HAP-1 (cell line): ENCODE measurements at regions not wholly inside any gene's neighbourhood (a gene's known extent, or its start where the extent isn't known, plus 50 kb on each side); places are given as distances from the start of the nearest gene placed in this dataset.

Experiments used
- DNase-seq, 2 experiments: peaks; one replicate each; pipeline ENCODE4 v3.0.0-alpha.2; 2016 to 2020; ENCODE audit warnings: low spot score in 2 of 2
- H3K27me3 ChIP-seq: fragments of 250-450 bp; sonication (Bioruptor Pico); 2 replicates; pipeline ENCODE4 v1.5.1; 2020; ENCODE audit warnings: low read depth, mild to moderate bottlenecking, moderate library complexity
- H3K36me3 ChIP-seq: fragments of 250-450 bp; sonication (Bioruptor Pico); replicated peaks from 2 replicates; pipeline ENCODE4 v1.5.1; 2020; ENCODE audit warnings: mild to moderate bottlenecking
- H3K4me1 ChIP-seq: fragments of 250-450 bp; sonication (Bioruptor Pico); 2 replicates; pipeline ENCODE4 v1.5.1; 2020; ENCODE audit warnings: mild to moderate bottlenecking
- H3K4me3 ChIP-seq: fragments of 250-450 bp; sonication (Bioruptor Pico); 2 replicates; pipeline ENCODE4 v1.5.1; 2020; ENCODE audit warnings: mild to moderate bottlenecking, moderate library complexity
- H3K9me3 ChIP-seq: fragments of 250-450 bp; sonication (Bioruptor Pico); 2 replicates; pipeline ENCODE4 v1.5.1; 2020; ENCODE audit warnings: mild to moderate bottlenecking, moderate library complexity
- in situ Hi-C: fragments of 300-500 bp; cut with MboI; formaldehyde crosslinking; loops from 3 replicates; pipeline ENCODE4 v1.14.3; 2020; ENCODE audit warnings: low sequenced_read_pairs, inconsistent platforms, mixed read lengths

DNA sequence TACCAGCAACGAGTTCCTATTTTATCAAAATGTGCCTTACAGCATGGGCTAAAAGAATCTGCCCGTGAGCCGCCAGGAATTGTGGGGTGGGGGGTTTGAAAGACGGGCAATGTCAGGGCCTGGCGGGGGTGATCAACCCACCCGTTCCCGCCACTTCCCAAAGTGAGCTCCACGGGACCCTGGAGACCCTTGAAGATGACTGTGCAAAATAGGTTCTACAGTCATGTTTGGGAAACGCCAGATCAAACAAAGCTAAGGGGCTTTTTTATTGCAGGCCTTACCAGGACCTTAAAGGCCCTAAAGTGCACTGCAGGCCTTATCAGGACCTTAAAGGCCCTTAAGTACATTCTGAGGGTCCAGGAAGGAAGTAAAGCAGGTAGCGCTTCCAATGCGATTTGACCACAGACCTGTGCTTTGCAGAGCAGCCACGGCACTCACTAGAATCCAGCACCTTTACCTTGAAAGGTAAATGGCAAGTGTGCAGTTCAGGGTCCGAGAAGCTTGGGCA lies 404.1 kb downstream of the SHANK2 start:
- in situ Hi-C loops: no loop called here

DNA sequence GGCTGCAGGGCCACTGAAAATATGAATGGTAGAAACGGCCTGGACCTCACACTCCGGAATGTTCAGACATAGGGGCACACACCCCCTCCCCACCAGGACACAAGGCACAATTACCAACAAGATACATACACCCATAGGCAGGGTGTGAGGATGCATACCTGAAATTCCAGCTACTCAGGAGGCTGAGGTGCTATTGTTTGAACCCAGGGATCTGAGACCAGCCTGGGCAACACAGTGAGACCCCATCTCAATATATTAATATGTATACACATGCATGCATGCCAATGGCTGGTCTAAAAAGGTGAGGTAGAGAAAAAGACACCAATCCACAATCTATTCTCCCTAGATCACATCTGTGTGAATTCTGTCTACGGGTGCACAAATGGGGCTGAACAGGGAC lies 403.3 kb downstream of the SHANK2 start:
- in situ Hi-C loops: no loop called here
- Histone ChIP-seq H3K4me3 (no peak overlapping the region), H3K36me3 (no peaks in the 10 kb centered on the region), H3K4me1 (no peaks in the 10 kb centered on the region), H3K9me3 (no peaks in the 10 kb centered on the region), H3K27me3 (no peaks in the 10 kb centered on the region)
- no peak for DNase-seq

More for the DNA sequence above, 404.1 kb downstream of the SHANK2 start:
- H3K27me3 ChIP-seq: no peaks in the 10 kb centered on the region
- H3K36me3 ChIP-seq: no peaks in the 10 kb centered on the region
- no peak overlapping the region for H3K4me3 ChIP-seq
- no peaks in the 10 kb centered on the region for H3K9me3 ChIP-seq
- no peak for DNase-seq
- no peaks in the 10 kb centered on the region for H3K4me1 ChIP-seq

DNA sequence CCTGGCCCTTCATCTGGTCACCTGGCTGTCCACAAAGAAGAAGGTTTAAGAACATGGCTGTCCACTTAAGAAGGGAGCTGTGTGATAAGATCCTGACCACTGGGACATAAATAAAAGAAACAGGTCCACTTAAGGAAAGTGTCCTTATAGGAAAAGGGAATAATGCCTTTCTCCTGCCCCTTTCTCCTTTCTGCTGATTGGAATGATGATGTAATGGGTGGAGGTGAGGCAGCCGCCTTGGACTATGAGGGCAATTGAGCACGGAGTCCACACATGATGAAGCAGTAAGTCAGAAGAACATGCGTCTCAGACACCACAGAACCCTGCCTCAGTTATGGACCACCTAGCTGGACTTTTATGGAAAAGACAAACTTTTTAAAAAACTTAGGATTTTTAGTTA lies 401.1 kb downstream of the SHANK2 start:
- in situ Hi-C loops: no loop called here
- Histone ChIP-seq H3K36me3 (no peaks in the 10 kb centered on the region), H3K27me3 (no peaks in the 10 kb centered on the region), H3K4me3 (no peak overlapping the region), H3K4me1 (no peaks in the 10 kb centered on the region), H3K9me3 (no peaks in the 10 kb centered on the region)
- DNase-seq: no peak

DNA sequence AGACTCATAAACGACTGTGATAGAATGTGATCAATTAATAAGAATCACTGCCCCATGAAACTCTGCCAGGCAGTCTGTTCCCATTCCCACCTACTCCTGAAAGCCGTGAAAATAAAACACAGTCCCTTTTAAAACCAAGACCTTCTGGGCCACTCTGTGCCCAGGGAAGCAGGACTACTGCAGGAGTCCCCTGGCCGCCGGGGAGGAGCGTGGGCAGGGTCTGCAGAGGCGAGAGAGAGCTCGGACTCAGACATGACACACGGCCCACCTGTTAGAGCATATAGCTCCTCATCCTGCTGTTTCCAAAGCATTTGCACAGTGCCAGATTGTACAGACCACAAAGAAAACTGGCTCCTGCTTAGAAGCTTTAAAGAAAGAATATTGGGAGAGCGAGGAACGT lies 400.5 kb downstream of the SHANK2 start:
- no peaks in the 10 kb centered on the region for H3K9me3 ChIP-seq
- H3K27me3 ChIP-seq: no peaks in the 10 kb centered on the region
- H3K4me3 ChIP-seq: no peak overlapping the region
- H3K4me1 ChIP-seq: no peaks in the 10 kb centered on the region
- in situ Hi-C loops: no loop called here
- no peak for DNase-seq
- no peaks in the 10 kb centered on the region for H3K36me3 ChIP-seq

DNA sequence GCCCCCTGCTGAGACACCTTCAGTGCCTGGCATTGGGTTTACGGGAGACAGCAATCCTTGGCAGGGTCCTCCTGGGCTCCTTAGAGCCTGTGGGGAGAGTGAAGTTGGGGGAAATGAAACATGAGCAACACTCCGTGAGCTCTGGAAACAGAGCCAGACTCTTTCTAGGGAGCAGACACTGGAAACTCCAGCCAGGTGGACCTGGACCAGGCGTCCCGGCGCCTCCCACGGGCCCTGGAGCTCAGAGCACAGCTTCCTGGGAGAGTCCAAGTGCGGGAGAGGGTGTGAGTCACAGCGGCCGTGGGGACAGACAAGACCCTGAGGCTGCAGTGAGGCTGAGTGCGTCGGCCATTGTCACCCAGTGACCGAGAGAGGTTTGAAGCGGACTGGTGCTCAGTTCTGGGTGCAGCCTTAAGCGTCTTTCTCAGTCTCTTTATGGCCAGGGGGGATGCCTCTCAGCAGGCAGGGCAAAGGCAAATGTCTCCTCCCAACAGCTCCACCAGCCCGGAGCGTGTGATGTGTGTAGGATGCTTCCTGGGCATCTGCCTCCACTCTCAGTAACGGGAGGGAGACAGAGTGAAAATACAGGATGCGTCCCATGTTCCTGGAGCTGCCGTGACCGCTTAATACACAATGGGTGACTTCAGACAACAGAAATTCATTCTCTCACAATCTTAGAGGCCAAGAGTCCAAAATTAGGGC lies 399.2 kb downstream of the SHANK2 start:
- in situ Hi-C loops: no loop called here
- no peaks in the 10 kb centered on the region for H3K4me1 ChIP-seq
- no peak for DNase-seq

DNA sequence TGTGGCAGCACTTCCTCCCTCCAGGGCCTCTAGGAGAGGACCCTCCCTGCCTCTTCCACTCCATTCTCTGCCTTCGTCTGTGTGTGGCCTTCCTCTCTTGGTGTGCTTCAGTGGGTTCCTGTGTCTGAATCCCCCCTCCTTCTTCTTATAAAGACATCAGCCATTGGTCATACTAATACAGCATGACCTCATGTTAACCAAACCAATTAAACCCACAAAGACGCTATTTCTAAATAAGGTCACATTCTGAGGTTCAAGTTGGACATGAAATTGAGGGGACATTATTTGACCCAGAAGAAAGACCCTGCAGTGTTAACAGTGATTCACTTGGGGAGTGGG lies 398.6 kb downstream of the SHANK2 start:
- no peaks in the 10 kb centered on the region for H3K4me1 ChIP-seq
- DNase-seq: no peak
- no peaks in the 10 kb centered on the region for H3K9me3 ChIP-seq
- H3K4me3 ChIP-seq: no peak overlapping the region
- in situ Hi-C loops: no loop called here
- no peaks in the 10 kb centered on the region for H3K27me3 ChIP-seq
- H3K36me3 ChIP-seq: no peaks in the 10 kb centered on the region

More for the DNA sequence above, 399.2 kb downstream of the SHANK2 start:
- H3K9me3 ChIP-seq: no peaks in the 10 kb centered on the region
- no peak overlapping the region for H3K4me3 ChIP-seq
- no peaks in the 10 kb centered on the region for H3K36me3 ChIP-seq
- H3K27me3 ChIP-seq: no peaks in the 10 kb centered on the region

DNA sequence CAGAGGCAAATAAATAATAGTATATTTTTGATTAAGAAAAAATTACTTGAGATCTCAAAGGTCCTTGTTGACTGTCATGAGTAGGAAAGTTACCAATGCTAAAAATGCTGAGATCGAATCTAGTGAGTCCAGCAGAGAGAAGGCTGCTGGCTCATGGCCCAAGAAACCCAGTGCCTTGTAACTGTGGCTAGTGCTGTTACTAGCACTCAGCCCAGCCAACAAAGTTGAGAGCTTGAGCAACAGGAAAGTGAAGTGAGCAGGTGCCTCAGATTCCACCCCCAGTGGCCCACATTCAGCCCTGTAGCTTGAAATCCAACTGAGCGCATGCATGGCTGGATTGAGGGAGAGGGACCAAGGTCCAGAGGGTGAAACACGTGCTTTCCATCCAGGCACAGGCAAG lies 398.2 kb downstream of the SHANK2 start:
- Histone ChIP-seq H3K4me1 (no peaks in the 10 kb centered on the region), H3K4me3 (no peak overlapping the region), H3K9me3 (no peaks in the 10 kb centered on the region), H3K36me3 (no peaks in the 10 kb centered on the region), H3K27me3 (no peaks in the 10 kb centered on the region)
- DNase-seq: no peak
- in situ Hi-C loops: no loop called here

DNA sequence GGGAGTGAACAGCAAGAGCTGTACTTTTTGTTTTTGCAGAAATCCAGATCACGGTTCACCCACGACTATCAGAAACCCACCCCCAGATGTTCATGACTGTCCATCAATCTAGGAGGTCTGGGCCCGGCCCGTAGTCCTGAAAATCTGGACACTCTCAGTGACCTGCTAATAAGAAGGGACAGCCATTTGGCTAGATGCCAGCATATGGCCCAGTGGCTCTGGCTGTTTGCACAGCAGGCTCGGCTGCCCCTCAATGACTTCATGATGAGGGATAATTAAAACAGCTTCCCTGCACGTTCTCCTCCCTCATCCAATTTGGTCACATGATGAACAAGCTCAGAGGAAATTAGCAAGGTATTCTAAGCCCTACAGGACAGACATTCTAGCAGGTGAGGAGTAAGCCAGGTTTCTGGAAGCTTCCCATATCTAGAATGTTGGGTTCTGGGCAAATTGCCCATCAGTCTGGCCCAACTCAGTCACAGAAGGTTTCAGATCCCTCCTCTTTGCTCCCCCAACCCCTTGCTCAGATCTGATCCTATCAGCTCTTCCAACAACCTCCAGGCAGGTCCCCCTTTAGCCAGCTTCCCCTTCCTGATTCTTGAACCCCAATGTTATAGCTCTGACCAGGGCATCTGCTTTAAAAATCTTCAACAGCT lies 397.3 kb downstream of the SHANK2 start:
- Histone ChIP-seq H3K9me3 (no peaks in the 10 kb centered on the region), H3K27me3 (no peaks in the 10 kb centered on the region), H3K4me3 (no peak overlapping the region), H3K4me1 (no peaks in the 10 kb centered on the region), H3K36me3 (no peaks in the 10 kb centered on the region)
- no peak for DNase-seq
- in situ Hi-C loops: no loop called here

DNA sequence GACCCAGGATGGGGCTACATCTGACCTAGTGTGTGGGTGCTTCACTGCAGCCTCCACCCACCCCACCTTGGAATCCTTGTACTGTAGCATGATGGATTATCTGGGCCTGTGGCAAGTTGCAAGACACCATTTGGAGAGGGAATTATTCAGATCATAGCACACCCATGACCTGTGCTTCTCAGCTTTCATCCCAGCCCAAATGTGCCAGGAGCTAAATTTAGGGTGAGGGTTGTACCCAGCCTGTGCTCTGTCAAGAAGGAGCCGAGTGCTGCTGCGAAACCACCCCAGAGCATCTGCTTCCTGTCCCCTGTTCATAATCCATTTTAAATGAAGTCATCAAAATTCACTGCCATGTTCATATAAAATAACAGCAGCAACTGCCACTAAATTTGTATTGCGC lies 394.5 kb downstream of the SHANK2 start:
- in situ Hi-C loops: no loop called here
- Histone ChIP-seq H3K9me3 (no peaks in the 10 kb centered on the region), H3K27me3 (no peaks in the 10 kb centered on the region), H3K4me1 (no peaks in the 10 kb centered on the region), H3K36me3 (no peaks in the 10 kb centered on the region), H3K4me3 (no peak overlapping the region)
- no peak for DNase-seq

DNA sequence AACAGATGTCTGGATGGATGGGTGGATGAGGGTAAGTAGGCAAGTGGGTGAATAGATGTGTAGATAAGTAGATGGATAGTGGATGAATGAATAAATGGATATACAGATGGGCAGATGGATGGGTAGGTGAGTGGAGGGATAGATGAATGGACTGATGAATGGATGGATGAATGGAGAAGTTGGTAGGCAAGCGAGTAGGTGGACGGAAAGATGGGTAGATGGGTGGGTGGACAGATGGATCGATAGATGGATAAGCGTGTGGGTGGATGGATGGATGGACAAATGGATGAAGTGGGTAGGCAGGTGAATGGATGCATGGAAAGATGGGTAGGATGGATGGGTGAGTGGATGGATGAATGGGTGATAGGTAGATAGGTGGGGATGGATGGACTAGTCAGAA lies 393.2 kb downstream of the SHANK2 start:
- Histone ChIP-seq H3K9me3 (no peaks in the 10 kb centered on the region), H3K27me3 (no peaks in the 10 kb centered on the region)

DNA sequence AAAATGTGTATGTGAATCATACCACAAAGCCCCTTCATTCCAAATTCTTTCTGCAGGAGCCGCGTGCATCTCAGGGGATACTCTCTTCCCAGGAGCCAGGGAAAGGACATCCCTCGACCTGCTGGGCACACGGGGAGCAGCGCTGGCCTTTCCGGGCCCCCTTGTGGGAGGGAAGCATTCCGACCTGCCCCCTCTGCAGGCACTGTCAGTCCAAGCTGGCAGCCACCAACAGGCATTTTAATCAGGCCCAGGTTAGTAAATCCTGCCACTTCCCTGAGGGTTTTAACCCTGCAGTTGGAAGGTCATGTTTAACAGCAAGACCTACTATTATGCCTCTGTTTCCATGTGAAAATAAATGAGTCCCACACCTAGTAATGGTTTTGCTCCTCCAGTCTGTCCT lies 391.5 kb downstream of the SHANK2 start:
- no peaks in the 10 kb centered on the region for H3K4me1 ChIP-seq
- H3K4me3 ChIP-seq: no peak overlapping the region
- in situ Hi-C loops: no loop called here
- no peaks in the 10 kb centered on the region for H3K9me3 ChIP-seq
- no peaks in the 10 kb centered on the region for H3K27me3 ChIP-seq
- no peaks in the 10 kb centered on the region for H3K36me3 ChIP-seq
- DNase-seq: no peak

More for the DNA sequence above, 393.2 kb downstream of the SHANK2 start:
- no peaks in the 10 kb centered on the region for H3K4me1 ChIP-seq
- no peaks in the 10 kb centered on the region for H3K36me3 ChIP-seq
- DNase-seq: no peak
- H3K4me3 ChIP-seq: no peak overlapping the region
- in situ Hi-C loops: no loop called here

DNA sequence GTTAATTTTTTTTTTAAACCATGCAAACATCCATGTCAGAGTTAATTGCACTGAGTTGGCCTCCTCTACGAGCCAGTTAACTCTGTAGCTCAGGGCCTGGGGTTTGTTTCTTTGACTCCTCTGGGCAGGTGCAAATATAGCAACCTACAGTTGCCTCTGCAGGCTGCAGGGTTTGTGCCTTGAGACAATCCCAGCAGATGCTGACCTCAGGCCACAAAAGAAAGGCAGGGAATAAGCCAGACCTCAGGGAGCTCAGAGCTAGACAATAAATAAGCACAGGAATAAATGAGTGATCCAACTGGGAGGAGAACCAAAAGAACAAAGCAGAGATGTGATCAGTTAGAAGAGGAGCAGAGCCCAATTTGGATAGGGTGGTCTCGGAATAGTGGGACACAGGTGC lies 390.8 kb downstream of the SHANK2 start:
- DNase-seq: no peak
- no peaks in the 10 kb centered on the region for H3K27me3 ChIP-seq
- no peak overlapping the region for H3K4me3 ChIP-seq
- H3K4me1 ChIP-seq: no peaks in the 10 kb centered on the region
- H3K36me3 ChIP-seq: no peaks in the 10 kb centered on the region
- in situ Hi-C loops: no loop called here
- no peaks in the 10 kb centered on the region for H3K9me3 ChIP-seq

DNA sequence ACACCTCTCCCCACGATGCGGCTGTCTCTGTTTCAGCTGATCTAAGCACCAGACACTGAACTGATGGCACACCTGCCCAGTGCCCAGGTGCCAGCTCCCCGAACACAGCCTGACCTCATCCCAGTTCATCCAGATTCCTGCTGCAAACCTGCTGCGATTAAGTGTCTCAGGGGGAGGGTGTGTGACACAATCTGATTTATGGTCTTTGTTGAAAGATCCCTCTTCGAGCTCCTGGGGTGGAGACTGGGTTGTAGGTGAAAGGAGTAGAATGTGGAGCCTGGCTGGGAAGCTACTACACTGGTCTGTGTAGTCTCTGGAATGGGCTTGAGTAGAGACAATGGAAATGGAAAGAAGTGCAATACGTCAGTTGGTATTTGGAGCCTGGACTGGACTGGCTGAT lies 390.3 kb downstream of the SHANK2 start:
- H3K9me3 ChIP-seq: no peaks in the 10 kb centered on the region
- DNase-seq: no peak
- in situ Hi-C loops: no loop called here
- no peaks in the 10 kb centered on the region for H3K36me3 ChIP-seq
- H3K4me1 ChIP-seq: no peaks in the 10 kb centered on the region
- H3K27me3 ChIP-seq: no peaks in the 10 kb centered on the region
- no peak overlapping the region for H3K4me3 ChIP-seq

DNA sequence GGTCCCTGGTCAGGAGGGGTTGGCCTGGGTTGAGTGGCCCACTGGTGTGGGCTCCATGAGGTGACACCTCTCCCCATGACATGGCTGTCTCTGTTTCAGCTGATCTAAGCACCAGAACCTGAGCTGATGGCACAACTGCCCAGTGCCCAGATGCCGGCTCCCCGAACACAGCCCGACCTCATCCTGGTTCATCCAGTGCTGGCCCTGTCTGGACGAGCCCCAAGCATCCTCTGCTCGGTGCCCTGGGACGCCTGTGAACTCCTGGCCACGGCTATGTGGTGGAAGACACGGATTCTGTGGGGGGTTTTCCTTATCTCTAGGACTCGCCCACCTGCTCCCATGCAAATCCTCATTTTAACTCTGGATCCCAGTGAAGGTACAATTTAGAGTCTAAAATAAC lies 389.2 kb downstream of the SHANK2 start:
- Histone ChIP-seq H3K9me3 (no peaks in the 10 kb centered on the region), H3K4me3 (no peak overlapping the region), H3K4me1 (no peaks in the 10 kb centered on the region), H3K36me3 (no peaks in the 10 kb centered on the region), H3K27me3 (no peaks in the 10 kb centered on the region)
- DNase-seq: no peak
- in situ Hi-C loops: no loop called here
